ENCODE measurements at regions not wholly inside any gene's neighbourhood (a gene's known extent, or its start where the extent isn't known, plus 50 kb on each side); places are given as distances from the start of the nearest gene placed in this dataset.

- TF ChIP-seq, protein P1, sequence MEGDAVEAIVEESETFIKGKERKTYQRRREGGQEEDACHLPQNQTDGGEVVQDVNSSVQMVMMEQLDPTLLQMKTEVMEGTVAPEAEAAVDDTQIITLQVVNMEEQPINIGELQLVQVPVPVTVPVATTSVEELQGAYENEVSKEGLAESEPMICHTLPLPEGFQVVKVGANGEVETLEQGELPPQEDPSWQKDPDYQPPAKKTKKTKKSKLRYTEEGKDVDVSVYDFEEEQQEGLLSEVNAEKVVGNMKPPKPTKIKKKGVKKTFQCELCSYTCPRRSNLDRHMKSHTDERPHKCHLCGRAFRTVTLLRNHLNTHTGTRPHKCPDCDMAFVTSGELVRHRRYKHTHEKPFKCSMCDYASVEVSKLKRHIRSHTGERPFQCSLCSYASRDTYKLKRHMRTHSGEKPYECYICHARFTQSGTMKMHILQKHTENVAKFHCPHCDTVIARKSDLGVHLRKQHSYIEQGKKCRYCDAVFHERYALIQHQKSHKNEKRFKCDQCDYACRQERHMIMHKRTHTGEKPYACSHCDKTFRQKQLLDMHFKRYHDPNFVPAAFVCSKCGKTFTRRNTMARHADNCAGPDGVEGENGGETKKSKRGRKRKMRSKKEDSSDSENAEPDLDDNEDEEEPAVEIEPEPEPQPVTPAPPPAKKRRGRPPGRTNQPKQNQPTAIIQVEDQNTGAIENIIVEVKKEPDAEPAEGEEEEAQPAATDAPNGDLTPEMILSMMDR (IDR thresholded peaks at IDR 0.05): no peak
- no peak for TF ChIP-seq POLR2A (IDR thresholded peaks at IDR 0.05)
These were observed 1722.2 kb upstream of the AGA start for GRCh38 chr4:179164267-179164999.
